BLaER1 treated with 17β-estradiol and CSF1 and Interleukin-3, amounts not matched to agents 10 nM and 100 nM (cell line): ENCODE measurements at regions not wholly inside any gene's neighbourhood (a gene's known extent, or its start where the extent isn't known, plus 50 kb on each side); places are given as distances from the start of the nearest gene placed in this dataset.

ENCODE experiments used
- H3K27ac ChIP-seq, 11 experiments: shearing (Covaris generic); formaldehyde crosslinking; 2 replicates each; pipeline ENCODE4 v1.8.1; 2022
- H3K27me3 ChIP-seq, 11 experiments: shearing (Covaris generic); formaldehyde crosslinking; 2 replicates each; pipeline ENCODE4 v1.8.1; 2022
- H3K36me3 ChIP-seq, 11 experiments: shearing (Covaris generic); formaldehyde crosslinking; 2 replicates each; pipeline ENCODE4 v1.8.1; 2022
- H3K4me1 ChIP-seq, 10 experiments: shearing (Covaris generic); formaldehyde crosslinking; 2 replicates each; pipeline ENCODE4 v1.8.1; 2022
- H3K4me2 ChIP-seq, 11 experiments: shearing (Covaris generic); formaldehyde crosslinking; 2 replicates each; pipeline ENCODE4 v1.8.1; 2022
- H3K4me3 ChIP-seq, 10 experiments: shearing (Covaris generic); formaldehyde crosslinking; 2 replicates each; pipeline ENCODE4 v1.8.1; 2022
- H3K9ac ChIP-seq, 11 experiments: shearing (Covaris generic); formaldehyde crosslinking; 2 replicates each; pipeline ENCODE4 v1.8.1; 2022
- H3K9me3 ChIP-seq, 11 experiments: shearing (Covaris generic); formaldehyde crosslinking; replicated peaks in 1 of 11; 2 replicates each; pipeline ENCODE4 v1.8.1; 2022
- H4K20me1 ChIP-seq, 11 experiments: shearing (Covaris generic); formaldehyde crosslinking; 2 replicates each; pipeline ENCODE4 v1.8.1; 2022
- Cebpa-rat ChIP-seq, 11 experiments: shearing (Covaris generic); IDR thresholded peaks; 2 replicates each; pipeline ENCODE4 v1.8.1; 2022

DNA sequence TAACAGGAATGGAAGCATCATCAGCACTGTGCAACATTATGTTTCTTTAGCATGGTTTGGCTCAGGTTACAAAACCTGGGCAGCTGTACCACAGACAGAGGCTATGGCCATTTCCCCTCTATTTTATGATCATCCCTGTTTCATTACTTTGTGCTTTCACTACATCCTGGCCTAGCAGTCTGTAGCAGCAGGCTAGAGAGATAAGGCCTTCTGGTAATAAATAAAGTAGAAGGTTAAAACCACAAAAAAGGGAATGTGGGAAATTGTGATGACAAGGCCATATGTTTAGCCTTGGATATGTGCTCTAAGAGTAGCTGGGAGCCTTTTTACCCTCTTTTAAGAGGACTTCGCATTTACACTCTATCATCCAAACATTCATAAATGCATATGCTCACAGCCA lies 266.2 kb upstream of the PHF14 start:
- no peak for TF ChIP-seq Cebpa-rat (IDR thresholded peaks at IDR 0.05)
- Histone ChIP-seq H3K36me3 (no peaks in the 10 kb centered on the region), H3K4me3 (no peak overlapping the region), H3K9me3 (no peaks in the 10 kb centered on the region), H3K9ac (no peak overlapping the region), H3K27ac (no peak overlapping the region), H4K20me1 (no peaks in the 10 kb centered on the region), H3K27me3 (no peaks in the 10 kb centered on the region), H3K4me2 (peak overlapping the region in 7 of 11 experiments; percentile 17 to 68 (median 55); a peak in 11 of 22 replicates), H3K4me1 (peaks cover 0 to 17% (median 12%) of the 10 kb centered on the region in 10 experiments; a peak in 14 of 20 replicates)

DNA sequence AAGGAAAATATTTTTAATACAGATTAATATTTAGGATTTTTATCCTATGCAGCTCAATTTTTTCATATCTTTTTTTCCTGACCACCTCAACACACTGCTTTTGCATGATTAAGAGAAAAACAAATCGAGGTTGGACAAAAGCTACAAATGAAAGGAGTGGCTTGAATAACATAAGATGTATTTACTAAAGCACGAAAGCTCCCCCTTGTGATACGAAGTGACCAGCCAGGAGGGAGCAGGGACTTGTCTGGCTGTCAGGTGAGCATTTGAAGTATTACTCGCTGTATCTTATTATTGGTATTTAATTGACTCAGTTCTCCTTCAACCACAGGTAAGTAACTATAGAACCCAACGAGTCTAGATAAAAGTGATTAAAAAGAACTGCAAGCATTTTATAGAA lies 265.2 kb upstream of the PHF14 start:
- H3K4me3 ChIP-seq = no peak overlapping the region
- no peaks in the 10 kb centered on the region for H3K9me3 ChIP-seq
- H3K9ac ChIP-seq = no peak overlapping the region
- peaks cover 0 to 17% (median 12%) of the 10 kb centered on the region in 10 experiments; a peak in 14 of 20 replicates for H3K4me1 ChIP-seq
- no peaks in the 10 kb centered on the region for H4K20me1 ChIP-seq
- H3K27ac ChIP-seq = no peak overlapping the region
- H3K36me3 ChIP-seq = no peaks in the 10 kb centered on the region
- no peak for TF ChIP-seq Cebpa-rat (IDR thresholded peaks at IDR 0.05)
- H3K27me3 ChIP-seq = no peaks in the 10 kb centered on the region
- no peak overlapping the region for H3K4me2 ChIP-seq

DNA sequence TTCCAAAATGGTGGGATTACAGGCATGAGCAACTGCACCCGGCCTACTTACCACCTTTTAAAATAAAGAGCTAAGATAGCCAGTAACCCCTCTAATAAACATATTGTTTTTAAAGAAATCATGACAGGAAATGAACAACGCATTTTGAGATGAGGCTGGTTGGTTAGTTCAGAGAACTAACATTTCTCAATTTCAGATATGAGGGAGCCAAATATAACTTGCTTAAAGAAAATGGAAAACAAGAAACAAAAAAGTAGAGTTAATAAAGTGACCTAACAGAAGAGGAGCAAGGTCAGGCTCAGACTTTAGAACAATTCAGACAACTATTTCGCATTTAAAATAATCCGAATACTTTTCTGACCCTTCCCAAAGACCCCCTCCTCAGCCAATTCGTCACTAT lies 254.9 kb upstream of the PHF14 start:
- Histone ChIP-seq H3K36me3 (no peaks in the 10 kb centered on the region), H3K9ac (no peak overlapping the region), H3K4me1 (no peaks in the 10 kb centered on the region), H3K4me2 (no peak overlapping the region), H3K9me3 (no peaks in the 10 kb centered on the region), H3K27ac (no peak overlapping the region), H3K4me3 (no peak overlapping the region), H4K20me1 (no peaks in the 10 kb centered on the region), H3K27me3 (no peaks in the 10 kb centered on the region)
- no peak for TF ChIP-seq Cebpa-rat (IDR thresholded peaks at IDR 0.05)

DNA sequence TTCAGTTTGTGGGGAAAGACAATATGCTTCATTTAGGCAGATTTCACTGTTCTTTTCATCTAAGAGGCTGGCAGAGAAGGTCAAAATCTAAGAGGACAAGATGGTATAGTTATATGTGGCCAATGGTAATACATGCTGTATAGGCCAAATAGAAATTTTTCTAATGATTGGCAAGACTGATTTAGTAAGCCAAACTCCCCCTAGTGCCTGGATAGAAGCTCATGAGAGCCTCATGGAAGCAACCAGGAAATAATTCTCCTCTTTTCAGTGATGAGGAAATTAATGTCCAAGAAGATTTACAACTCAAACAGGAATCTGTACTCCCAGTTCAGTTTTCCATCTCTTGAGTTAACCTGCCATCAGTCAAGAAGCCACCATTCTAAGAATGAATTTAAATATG lies 253.6 kb upstream of the PHF14 start:
- Histone ChIP-seq H3K4me2 (no peak overlapping the region), H3K27ac (no peak overlapping the region), H3K9me3 (no peaks in the 10 kb centered on the region), H4K20me1 (no peaks in the 10 kb centered on the region), H3K9ac (no peak overlapping the region), H3K4me3 (no peak overlapping the region), H3K4me1 (no peaks in the 10 kb centered on the region), H3K27me3 (no peaks in the 10 kb centered on the region), H3K36me3 (no peaks in the 10 kb centered on the region)
- no peak for TF ChIP-seq Cebpa-rat (IDR thresholded peaks at IDR 0.05)

DNA sequence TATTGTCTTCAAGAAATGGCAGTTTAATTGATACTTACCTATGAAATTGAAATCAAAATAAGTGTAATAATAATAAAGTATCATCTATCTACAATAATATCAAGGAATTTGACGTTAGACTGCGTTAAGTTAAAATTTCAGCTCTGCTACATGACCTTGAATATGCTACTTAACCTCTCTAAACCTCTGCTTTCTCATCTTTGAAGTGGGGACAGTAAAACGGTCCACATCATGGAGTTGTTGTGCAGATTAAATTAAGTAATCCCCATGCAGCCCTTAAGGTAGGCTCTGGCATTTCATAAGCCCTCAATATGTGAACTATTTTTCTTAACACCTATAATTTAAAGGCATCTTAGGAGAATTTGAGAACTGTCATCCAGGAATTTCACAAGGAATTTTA lies 252.4 kb upstream of the PHF14 start:
- H3K36me3 ChIP-seq = no peaks in the 10 kb centered on the region

DNA sequence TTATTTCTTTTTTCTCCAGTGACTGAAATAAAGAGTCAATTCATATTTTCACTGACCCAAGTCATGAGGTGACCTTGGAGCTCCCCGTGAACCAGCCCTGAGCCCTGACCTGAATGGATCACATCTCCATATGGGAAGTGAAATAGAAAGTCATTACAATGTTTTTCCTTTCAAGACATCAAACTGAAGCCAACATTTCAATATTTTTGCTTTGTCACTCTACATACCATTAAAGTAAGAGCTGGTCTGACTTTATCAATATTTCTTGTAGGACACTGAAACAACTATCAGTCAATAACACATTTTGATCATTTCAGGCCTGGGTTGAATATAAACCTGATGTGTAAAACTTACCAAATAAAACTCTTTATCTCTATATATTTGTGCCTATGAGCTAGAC lies 249.8 kb upstream of the PHF14 start:
- Histone ChIP-seq H4K20me1 (no peaks in the 10 kb centered on the region), H3K4me2 (no peak overlapping the region), H3K4me3 (no peak overlapping the region), H3K4me1 (no peaks in the 10 kb centered on the region), H3K27me3 (no peaks in the 10 kb centered on the region), H3K9me3 (no peaks in the 10 kb centered on the region), H3K9ac (no peak overlapping the region), H3K27ac (no peak overlapping the region), H3K36me3 (no peaks in the 10 kb centered on the region)
- no peak for TF ChIP-seq Cebpa-rat (IDR thresholded peaks at IDR 0.05)

More for the DNA sequence above, 252.4 kb upstream of the PHF14 start:
- H3K9me3 ChIP-seq = no peaks in the 10 kb centered on the region
- no peaks in the 10 kb centered on the region for H4K20me1 ChIP-seq
- no peak overlapping the region for H3K9ac ChIP-seq
- no peaks in the 10 kb centered on the region for H3K4me1 ChIP-seq
- H3K27ac ChIP-seq = no peak overlapping the region
- no peak overlapping the region for H3K4me2 ChIP-seq
- H3K27me3 ChIP-seq = no peaks in the 10 kb centered on the region
- no peak overlapping the region for H3K4me3 ChIP-seq
- no peak for TF ChIP-seq Cebpa-rat (IDR thresholded peaks at IDR 0.05)

DNA sequence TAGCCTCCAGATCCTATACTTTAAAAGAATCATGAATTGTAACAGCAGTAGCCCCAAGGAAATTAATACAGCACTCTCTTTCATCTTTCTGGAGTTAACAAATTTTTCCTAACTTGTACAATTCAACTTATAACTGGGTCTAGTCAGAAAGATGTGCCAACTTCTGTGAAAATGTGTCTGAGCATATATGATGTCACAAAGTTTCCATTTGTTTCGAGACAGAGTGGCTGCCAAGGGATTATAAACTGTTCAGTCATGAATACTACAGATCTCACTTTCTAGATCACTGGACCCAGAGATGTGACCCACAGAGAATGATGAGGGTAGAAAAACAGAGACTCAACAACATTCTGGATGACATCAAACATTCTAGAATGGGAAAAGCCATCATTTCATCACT lies 249.2 kb upstream of the PHF14 start:
- H3K27ac ChIP-seq = no peak overlapping the region
- H3K9ac ChIP-seq = no peak overlapping the region
- H4K20me1 ChIP-seq = no peaks in the 10 kb centered on the region
- H3K36me3 ChIP-seq = no peaks in the 10 kb centered on the region
- H3K27me3 ChIP-seq = no peaks in the 10 kb centered on the region
- H3K9me3 ChIP-seq = no peaks in the 10 kb centered on the region
- H3K4me3 ChIP-seq = no peak overlapping the region
- no peak for TF ChIP-seq Cebpa-rat (IDR thresholded peaks at IDR 0.05)
- no peaks in the 10 kb centered on the region for H3K4me1 ChIP-seq
- no peak overlapping the region for H3K4me2 ChIP-seq

DNA sequence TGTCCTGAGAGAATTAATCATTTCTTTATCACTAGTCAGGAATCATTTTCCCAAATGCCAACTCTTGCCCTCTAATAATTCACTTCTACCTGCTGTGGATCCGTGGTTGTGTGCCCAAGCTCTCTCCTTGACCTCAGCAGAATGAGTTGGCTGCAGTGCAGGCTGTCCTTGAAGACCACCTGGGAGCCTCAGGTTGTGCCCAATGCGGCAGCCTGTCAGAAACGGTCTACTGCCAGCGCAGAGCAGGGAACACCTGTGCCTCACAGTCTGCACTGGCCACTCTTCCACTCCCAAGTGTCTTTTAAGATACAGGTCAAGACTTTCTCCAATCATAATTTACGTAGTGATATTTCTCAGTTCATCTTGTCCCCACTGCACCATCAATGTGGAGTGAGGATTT lies 246.0 kb upstream of the PHF14 start:
- Histone ChIP-seq H3K27me3 (no peaks in the 10 kb centered on the region), H3K27ac (no peak overlapping the region), H4K20me1 (no peaks in the 10 kb centered on the region), H3K9ac (no peak overlapping the region), H3K4me3 (no peak overlapping the region), H3K36me3 (no peaks in the 10 kb centered on the region), H3K4me1 (no peaks in the 10 kb centered on the region), H3K9me3 (no peaks in the 10 kb centered on the region), H3K4me2 (no peak overlapping the region)
- no peak for TF ChIP-seq Cebpa-rat (IDR thresholded peaks at IDR 0.05)

DNA sequence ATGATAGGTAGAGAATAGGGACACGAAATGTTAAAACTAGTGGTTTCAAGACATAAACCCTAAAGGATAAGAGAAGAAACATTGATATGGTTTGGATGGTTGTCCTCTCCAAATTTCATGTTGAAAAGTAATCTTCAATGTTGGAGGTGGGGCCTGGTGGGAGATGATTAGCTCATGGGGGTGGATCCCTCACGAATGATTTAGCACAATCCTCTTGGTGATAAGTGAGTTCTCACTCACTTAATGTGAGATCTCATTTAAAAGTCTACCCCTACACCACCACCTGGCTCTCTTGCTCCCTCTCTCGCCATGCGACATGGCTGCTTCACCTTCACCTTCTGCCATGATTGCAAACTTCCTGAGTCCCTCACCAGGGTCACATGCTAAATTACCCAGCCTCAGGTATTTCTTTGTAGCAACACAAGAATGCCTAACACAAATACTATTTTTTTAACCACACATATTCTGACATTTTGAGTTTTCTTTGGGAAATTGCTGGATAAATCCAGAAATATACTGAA lies 242.4 kb upstream of the PHF14 start:
- no peaks in the 10 kb centered on the region for H3K27me3 ChIP-seq
- H3K4me2 ChIP-seq = no peak overlapping the region
- H3K36me3 ChIP-seq = no peaks in the 10 kb centered on the region
- no peaks in the 10 kb centered on the region for H4K20me1 ChIP-seq
- no peak overlapping the region for H3K27ac ChIP-seq
- H3K9me3 ChIP-seq = no peaks in the 10 kb centered on the region
- H3K4me3 ChIP-seq = no peak overlapping the region
- TF ChIP-seq Cebpa-rat (IDR thresholded peaks at IDR 0.05) = no peak
- no peaks in the 10 kb centered on the region for H3K4me1 ChIP-seq
- no peak overlapping the region for H3K9ac ChIP-seq

DNA sequence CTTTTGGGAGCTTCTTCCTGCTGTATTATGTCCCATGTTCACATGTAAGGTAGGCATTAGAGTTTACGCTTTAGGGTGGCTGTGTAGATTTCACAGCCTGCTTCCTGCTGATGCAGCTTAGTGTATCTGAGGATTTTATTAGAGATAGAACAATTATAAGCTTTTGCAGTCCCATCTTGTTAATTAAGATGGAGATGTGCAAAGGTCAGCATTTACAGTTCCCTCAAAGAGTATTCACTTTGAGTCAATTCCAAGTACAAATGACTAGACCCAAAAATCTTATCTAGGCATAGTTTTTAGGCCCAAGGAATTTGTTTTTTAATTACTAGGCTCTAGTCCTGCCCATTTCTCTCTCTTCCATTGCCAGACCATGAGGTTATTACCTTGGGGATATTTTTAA lies 239.9 kb upstream of the PHF14 start:
- Histone ChIP-seq H3K9ac (no peak overlapping the region), H3K4me1 (no peaks in the 10 kb centered on the region), H4K20me1 (no peaks in the 10 kb centered on the region), H3K4me3 (no peak overlapping the region), H3K27me3 (no peaks in the 10 kb centered on the region), H3K36me3 (no peaks in the 10 kb centered on the region), H3K9me3 (no peaks in the 10 kb centered on the region), H3K27ac (no peak overlapping the region), H3K4me2 (no peak overlapping the region)
- no peak for TF ChIP-seq Cebpa-rat (IDR thresholded peaks at IDR 0.05)
